SW480 (cell line): ENCODE measurements at regions not wholly inside any gene's neighbourhood (a gene's known extent, or its start where the extent isn't known, plus 50 kb on each side); places are given as distances from the start of the nearest gene placed in this dataset.

ENCODE experiments used
- DNase-seq: peaks from one replicate; pipeline ENCODE4 v3.0.0-alpha.2; 2016; ENCODE audit warnings: low spot score

- no peak for DNase-seq
Measured at GRCh38 chr1:119308130-119308700, 60.4 kb upstream of the HAO2 start.

GRCh38 chr1:119308806-119309205, 59.8 kb upstream of the HAO2 start:
- no peak for DNase-seq

- DNase-seq, result no peak
Measured at GRCh38 chr1:119310301-119310700, 58.3 kb upstream of the HAO2 start.

- no peak for DNase-seq
Measured at GRCh38 chr1:119312500-119312899, 56.1 kb upstream of the HAO2 start.

GRCh38 chr1:119314001-119314796, 54.4 kb upstream of the HAO2 start:
- no peak for DNase-seq

GRCh38 chr1:119316870-119317416, 51.6 kb upstream of the HAO2 start:
- DNase-seq, result no peak

GRCh38 chr1:119318466-119319309, 49.9 kb upstream of the HAO2 start:
- DNase-seq, result no peak
